ENCODE measurements at regions not wholly inside any gene's neighbourhood (a gene's known extent, or its start where the extent isn't known, plus 50 kb on each side); places are given as distances from the start of the nearest gene placed in this dataset.
"Not testable (repeated sequence)": the region's sequence is repeated elsewhere in the genome, so short reads cannot be mapped to it uniquely, and the experiment has no call there.

DNA sequence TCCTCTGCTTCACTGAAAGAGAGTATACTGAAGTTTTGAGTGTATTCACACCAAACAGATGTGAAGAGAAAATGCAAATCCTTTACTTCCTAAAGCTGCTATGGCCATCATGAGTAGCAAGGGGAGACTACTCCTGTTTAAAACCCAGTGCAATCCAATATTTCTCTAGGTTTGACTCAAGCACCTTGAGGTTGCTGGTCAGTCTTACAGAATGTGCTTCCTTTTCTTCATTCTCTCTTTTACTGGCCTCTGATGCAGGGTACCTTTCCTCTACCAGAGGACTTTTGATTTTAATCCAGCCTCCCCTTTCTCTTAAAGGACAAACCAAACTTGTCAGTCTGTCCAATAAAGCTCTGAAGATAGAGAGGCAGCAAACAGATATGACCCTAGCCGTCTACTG, 98.1 kb upstream of the TLE4 start:
- Histone ChIP-seq H3K4me3 (no peak overlapping the region), H3K36me3 (no peaks in the 10 kb centered on the region), H3K4me1 (replicated peaks) (peaks cover 18% of the 10 kb centered on the region), H3K27ac (no peak overlapping the region), H3K27me3 (replicated peaks) (no peaks in the 10 kb centered on the region), H3K9me3 (replicated peaks) (no peaks in the 10 kb centered on the region)
- DNase-seq (ENCODE audit: low read depth in 1 of 2, low spot score in 2 of 2) = no peak

DNA sequence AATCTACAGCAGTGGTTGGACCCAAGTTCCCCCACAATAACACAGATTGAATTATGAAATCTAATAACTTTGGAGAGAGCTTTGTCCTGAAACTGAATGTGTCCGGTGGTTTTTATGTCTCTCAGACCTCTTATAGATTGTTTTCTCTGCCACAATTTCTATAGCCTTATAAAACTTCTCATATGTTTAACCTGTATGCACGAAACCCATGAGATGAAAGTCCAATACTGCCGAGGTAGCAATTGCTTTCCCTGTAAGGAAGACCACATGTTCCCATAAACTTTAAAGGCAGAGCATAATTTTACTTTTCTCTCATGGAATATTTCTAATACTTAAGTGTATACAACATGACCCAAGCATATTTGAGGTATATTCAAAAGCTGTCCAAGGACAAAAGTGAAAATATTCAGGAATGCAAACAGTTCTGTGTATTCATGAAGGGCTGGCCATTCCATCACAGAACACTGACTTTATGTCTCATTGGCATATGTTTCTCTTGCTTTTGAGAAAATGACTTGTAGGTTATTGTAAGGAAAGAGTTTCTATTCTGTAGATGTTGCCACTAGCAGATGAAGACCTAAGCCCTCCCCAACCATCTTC, 94.4 kb upstream of the TLE4 start:
- Histone ChIP-seq H3K27ac (peak overlapping the region; percentile 32; the same call in 1 of the 2 replicates), H3K36me3 (no peaks in the 10 kb centered on the region), H3K27me3 (replicated peaks) (no peaks in the 10 kb centered on the region), H3K9me3 (replicated peaks) (no peaks in the 10 kb centered on the region), H3K4me3 (no peak overlapping the region), H3K4me1 (replicated peaks) (peaks cover 30% of the 10 kb centered on the region)
- DNase-seq (ENCODE audit: low read depth in 1 of 2, low spot score in 2 of 2) = peak in 1 of 2 experiments; percentile 36

DNA sequence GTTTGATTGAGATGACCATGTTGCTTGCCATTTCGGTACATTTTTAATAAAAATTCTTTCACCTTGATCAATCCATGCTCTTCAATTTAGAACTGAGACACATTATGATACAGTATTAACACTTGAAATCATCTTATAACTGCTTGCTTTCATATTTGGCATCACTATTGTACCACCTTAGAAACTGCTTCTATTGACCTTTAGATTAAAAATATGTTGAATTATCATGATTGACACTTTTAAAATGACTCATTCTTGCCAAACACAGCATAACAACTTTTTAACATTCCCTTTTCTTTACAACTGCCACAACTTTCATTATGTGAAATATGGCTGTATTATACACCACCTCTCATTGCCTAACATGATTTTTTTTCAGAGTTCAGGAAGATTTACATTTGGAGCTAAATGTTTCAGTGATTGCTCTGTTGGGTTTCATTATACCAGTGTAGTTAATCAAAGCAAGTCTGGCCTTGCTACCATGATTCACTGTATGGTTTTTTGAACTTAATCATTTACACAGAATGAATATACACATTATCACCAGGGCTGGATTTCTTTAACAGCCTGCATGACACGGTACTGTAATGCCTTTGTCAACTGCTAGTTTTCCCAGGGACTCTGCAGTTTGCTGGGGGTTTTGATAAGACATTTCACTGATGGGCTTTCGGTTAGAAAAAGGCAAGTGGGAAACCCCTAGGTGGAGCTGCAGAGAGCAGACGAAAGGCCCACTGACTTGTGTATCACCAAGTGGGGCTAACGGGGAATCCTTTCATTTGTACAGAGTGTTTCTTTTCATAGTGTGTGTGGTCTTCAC, 93.6 kb upstream of the TLE4 start:
- H3K4me1 ChIP-seq (replicated peaks) = peaks cover 32% of the 10 kb centered on the region
- no peaks in the 10 kb centered on the region for H3K9me3 ChIP-seq (replicated peaks)
- H3K4me3 ChIP-seq = no peak overlapping the region
- H3K36me3 ChIP-seq = no peaks in the 10 kb centered on the region
- peak; percentile 51 for DNase-seq (ENCODE audit: low read depth in 1 of 2, low spot score in 2 of 2)
- peak overlapping the region; percentile 23 for H3K27ac ChIP-seq
- no peaks in the 10 kb centered on the region for H3K27me3 ChIP-seq (replicated peaks)

DNA sequence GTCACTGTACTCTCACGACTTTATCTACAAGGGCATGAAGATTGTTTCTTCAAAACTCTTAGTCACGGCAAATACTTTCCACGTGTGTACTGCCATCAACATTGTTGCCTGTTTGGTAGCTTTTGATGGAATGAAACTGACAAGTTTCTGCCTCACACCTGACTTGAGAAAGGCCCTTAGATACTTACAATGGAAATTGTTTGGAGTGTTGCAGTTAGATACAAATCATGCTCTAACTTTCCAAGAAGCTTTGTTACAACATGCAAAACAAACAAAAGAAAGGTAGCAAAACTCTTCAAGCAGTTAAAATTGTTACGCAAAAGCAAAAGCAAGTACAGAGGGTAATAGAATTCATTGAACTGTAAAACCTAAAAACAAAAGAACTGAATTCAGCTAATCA, 91.1 kb upstream of the TLE4 start:
- no peaks in the 10 kb centered on the region for H3K36me3 ChIP-seq
- DNase-seq (ENCODE audit: low read depth in 1 of 2, low spot score in 2 of 2) = no peak
- peaks cover 32% of the 10 kb centered on the region for H3K4me1 ChIP-seq (replicated peaks)
- H3K4me3 ChIP-seq = no peak overlapping the region
- no peaks in the 10 kb centered on the region for H3K9me3 ChIP-seq (replicated peaks)
- H3K27ac ChIP-seq = no peak overlapping the region
- no peaks in the 10 kb centered on the region for H3K27me3 ChIP-seq (replicated peaks)

- Histone ChIP-seq H3K27me3 (replicated peaks) (no peaks in the 10 kb centered on the region), H3K4me1 (replicated peaks) (peaks cover 31% of the 10 kb centered on the region), H3K9me3 (replicated peaks) (no peaks in the 10 kb centered on the region), H3K36me3 (no peaks in the 10 kb centered on the region), H3K27ac (no peak overlapping the region), H3K4me3 (no peak overlapping the region)
- DNase-seq (ENCODE audit: low read depth in 1 of 2, low spot score in 2 of 2) = peak in 1 of 2 experiments; percentile 46
These were observed 89.8 kb upstream of the TLE4 start for GRCh38 chr9:79481846-79482477.

- DNase-seq (ENCODE audit: low read depth in 1 of 2, low spot score in 2 of 2) = no peak
- Histone ChIP-seq H3K9me3 (replicated peaks) (no peaks in the 10 kb centered on the region), H3K36me3 (no peaks in the 10 kb centered on the region), H3K27me3 (replicated peaks) (no peaks in the 10 kb centered on the region), H3K4me3 (no peak overlapping the region), H3K27ac (no peak overlapping the region), H3K4me1 (replicated peaks) (peaks cover 25% of the 10 kb centered on the region)
These were observed 86.5 kb upstream of the TLE4 start for GRCh38 chr9:79485258-79485657.

- H3K4me3 ChIP-seq = peak overlapping the region; percentile 13
- H3K27me3 ChIP-seq (replicated peaks) = no peaks in the 10 kb centered on the region
- peaks cover 13% of the 10 kb centered on the region for H3K4me1 ChIP-seq (replicated peaks)
- DNase-seq (ENCODE audit: low read depth in 1 of 2, low spot score in 2 of 2) = peak; percentile 84 to 91
- no peaks in the 10 kb centered on the region for H3K9me3 ChIP-seq (replicated peaks)
- peak overlapping the region; percentile 59 for H3K27ac ChIP-seq
- no peaks in the 10 kb centered on the region for H3K36me3 ChIP-seq
These were observed 82.3 kb upstream of the TLE4 start for GRCh38 chr9:79489261-79490000.

DNA sequence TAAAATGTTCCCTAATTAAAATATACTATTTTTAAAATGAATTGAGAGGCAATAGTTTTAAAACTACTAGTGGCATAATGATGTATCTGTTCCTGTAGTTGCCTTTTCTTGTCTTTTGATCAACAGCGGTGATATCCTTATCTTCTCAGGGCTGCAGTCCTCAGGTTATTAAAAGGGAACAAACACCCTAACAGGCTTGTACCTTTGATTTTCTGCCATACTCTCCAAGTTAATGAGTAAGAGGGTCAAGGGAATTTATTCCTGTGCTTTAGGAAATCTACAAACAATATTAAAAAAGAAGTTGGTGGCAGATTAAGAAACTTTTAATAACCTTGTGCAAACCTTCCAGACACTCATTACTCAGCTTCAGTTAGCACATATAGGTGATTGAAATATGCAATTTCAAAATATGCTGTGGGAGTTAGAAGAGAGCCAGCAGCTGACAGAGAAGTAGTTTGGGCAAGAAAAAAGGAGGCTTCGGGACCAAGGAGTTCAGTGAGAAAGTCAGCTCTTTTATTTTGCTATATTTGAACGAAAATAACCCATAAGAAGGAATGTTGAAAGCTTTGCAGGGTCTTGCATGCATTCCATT, 81.0 kb upstream of the TLE4 start:
- Histone ChIP-seq H3K4me1 (replicated peaks) (peaks cover 13% of the 10 kb centered on the region), H3K9me3 (replicated peaks) (no peaks in the 10 kb centered on the region), H3K4me3 (no peak overlapping the region), H3K36me3 (no peaks in the 10 kb centered on the region), H3K27ac (no peak overlapping the region), H3K27me3 (replicated peaks) (no peaks in the 10 kb centered on the region)
- DNase-seq (ENCODE audit: low read depth in 1 of 2, low spot score in 2 of 2) = no peak

GRCh38 chr9:79492092-79493009, 79.4 kb upstream of the TLE4 start:
- no peak for DNase-seq (ENCODE audit: low read depth in 1 of 2, low spot score in 2 of 2)
- H3K27ac ChIP-seq = no peak overlapping the region
- no peaks in the 10 kb centered on the region for H3K27me3 ChIP-seq (replicated peaks)
- H3K9me3 ChIP-seq (replicated peaks) = no peaks in the 10 kb centered on the region
- H3K4me1 ChIP-seq (replicated peaks) = peaks cover 13% of the 10 kb centered on the region
- no peak overlapping the region for H3K4me3 ChIP-seq
- H3K36me3 ChIP-seq = no peaks in the 10 kb centered on the region

- H3K4me1 ChIP-seq (replicated peaks); H3K4me3 ChIP-seq; H3K27ac ChIP-seq; DNase-seq (ENCODE audit: low read depth in 1 of 2, low spot score in 2 of 2); H3K36me3 ChIP-seq; H3K9me3 ChIP-seq (replicated peaks); H3K27me3 ChIP-seq (replicated peaks): not testable (repeated sequence)
These were observed 71.4 kb upstream of the TLE4 start for GRCh38 chr9:79500196-79500864.

DNA sequence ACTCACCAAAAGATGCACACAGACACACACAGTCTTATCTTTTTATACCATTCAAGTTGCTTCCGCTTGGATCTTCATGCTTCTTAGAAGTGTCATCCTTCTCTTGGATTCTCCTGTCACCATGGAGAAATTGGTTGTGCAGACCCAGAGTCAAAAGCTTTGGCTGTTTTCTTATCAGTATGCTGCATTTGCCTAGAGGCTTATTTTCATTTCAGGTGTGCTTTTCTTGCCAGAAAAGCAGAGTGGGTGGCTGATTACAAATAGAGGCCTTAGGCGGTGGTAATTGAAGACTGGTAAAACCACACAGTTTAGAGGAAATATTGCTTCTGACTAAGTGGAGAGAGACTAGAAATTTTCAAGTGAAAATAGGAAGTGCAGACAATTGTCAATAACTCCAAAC, 70.2 kb upstream of the TLE4 start:
- Histone ChIP-seq H3K4me3 (no peak overlapping the region), H3K27ac (no peak overlapping the region), H3K36me3 (no peaks in the 10 kb centered on the region), H3K27me3 (replicated peaks) (no peaks in the 10 kb centered on the region), H3K4me1 (replicated peaks) (no peaks in the 10 kb centered on the region), H3K9me3 (replicated peaks) (no peaks in the 10 kb centered on the region)
- DNase-seq (ENCODE audit: low read depth in 1 of 2, low spot score in 2 of 2) = no peak

DNA sequence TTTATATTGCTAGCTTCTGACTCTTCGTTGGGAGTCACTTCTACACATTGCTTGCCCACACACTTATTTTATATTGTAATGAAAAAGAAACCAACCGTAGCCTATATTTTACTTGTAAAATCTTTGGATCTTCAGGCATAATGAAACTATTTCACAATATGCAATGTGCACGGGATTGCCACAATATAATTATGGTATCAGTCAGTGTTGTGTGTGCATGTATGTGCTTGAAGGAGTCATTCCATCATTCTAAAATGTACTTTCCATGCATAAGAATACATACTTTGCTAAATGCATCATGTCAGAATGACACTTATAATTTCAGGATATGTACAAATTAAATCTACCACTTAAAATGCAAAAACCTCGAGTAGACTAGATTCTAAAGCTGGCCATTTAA, 64.0 kb upstream of the TLE4 start:
- H3K4me1 ChIP-seq (replicated peaks) = no peaks in the 10 kb centered on the region
- no peak for DNase-seq (ENCODE audit: low read depth in 1 of 2, low spot score in 2 of 2)
- H3K27ac ChIP-seq = no peak overlapping the region
- no peaks in the 10 kb centered on the region for H3K27me3 ChIP-seq (replicated peaks)
- no peak overlapping the region for H3K4me3 ChIP-seq
- H3K36me3 ChIP-seq = no peaks in the 10 kb centered on the region
- no peaks in the 10 kb centered on the region for H3K9me3 ChIP-seq (replicated peaks)
